Ishikawa (cell line): ENCODE measurements at regions not wholly inside any gene's neighbourhood (a gene's known extent, or its start where the extent isn't known, plus 50 kb on each side); places are given as distances from the start of the nearest gene placed in this dataset.

Experiments used
- CEBPB ChIP-seq: IDR thresholded peaks from 2 replicates; pipeline ENCODE4 v1.6.1; 2012
- CREB1 ChIP-seq: IDR thresholded peaks from 2 replicates; pipeline ENCODE4 v1.6.1; 2012; ENCODE audit warnings: low read depth
- EGR1 ChIP-seq: IDR thresholded peaks from 2 replicates; pipeline ENCODE4 v1.6.1; 2012
- EP300 ChIP-seq: IDR thresholded peaks from 2 replicates; pipeline ENCODE4 v1.6.1; 2012; ENCODE audit warnings: borderline replicate concordance
- FOXM1 ChIP-seq: IDR thresholded peaks from 2 replicates; pipeline ENCODE4 v1.6.1; 2012; ENCODE audit warnings: low read depth, borderline replicate concordance
- MAX ChIP-seq: IDR thresholded peaks from 2 replicates; pipeline ENCODE4 v1.6.1; 2012
- NFIC ChIP-seq: IDR thresholded peaks from 2 replicates; pipeline ENCODE4 v1.6.1; 2012
- RAD21 ChIP-seq: IDR thresholded peaks from 2 replicates; pipeline ENCODE4 v1.6.1; 2012; ENCODE audit warnings: low read depth
- REST ChIP-seq: IDR thresholded peaks from 2 replicates; pipeline ENCODE4 v1.6.1; 2012; ENCODE audit warnings: low read depth, mild to moderate bottlenecking
- TAF1 ChIP-seq: IDR thresholded peaks from 2 replicates; pipeline ENCODE4 v1.6.1; 2012; ENCODE audit warnings: low read depth, mild to moderate bottlenecking
- TCF12 ChIP-seq: IDR thresholded peaks from 2 replicates; pipeline ENCODE4 v1.6.1; 2012; ENCODE audit warnings: low read depth
- TEAD4 ChIP-seq: IDR thresholded peaks from 2 replicates; pipeline ENCODE4 v1.6.1; 2012
- USF1 ChIP-seq: IDR thresholded peaks from 2 replicates; pipeline ENCODE4 v1.6.1; 2012
- YY1 ChIP-seq: IDR thresholded peaks from 2 replicates; pipeline ENCODE4 v1.6.1; 2012; ENCODE audit warnings: low read depth
- ZBTB7A ChIP-seq: IDR thresholded peaks from 2 replicates; pipeline ENCODE4 v1.6.1; 2012; ENCODE audit warnings: low read depth

- TF ChIP-seq USF1 (no peak), YY1 (no peak)
Observed at GRCh38 chr5:89948977-89949376, 460.6 kb downstream of the CETN3 start.

GRCh38 chr5:89946916-89947315 is 462.6 kb downstream of the CETN3 start:
- no peak for TF ChIP-seq TEAD4
- no peak for TF ChIP-seq REST
- no peak for TF ChIP-seq NFIC
- no peak for TF ChIP-seq EGR1

- TF ChIP-seq ZBTB7A: no peak
- TF ChIP-seq REST: no peak
- TF ChIP-seq RAD21: no peak
- TF ChIP-seq EGR1: no peak
- TF ChIP-seq EP300: no peak
- TF ChIP-seq YY1: no peak
- TF ChIP-seq NFIC: no peak
- TF ChIP-seq MAX: no peak
- TF ChIP-seq TEAD4: no peak
- TF ChIP-seq CREB1: no peak
- no peak for TF ChIP-seq FOXM1
- TF ChIP-seq CEBPB: no peak
- no peak for TF ChIP-seq USF1
- no peak for TF ChIP-seq TCF12
Observed at GRCh38 chr5:89946508-89946907, 463.0 kb downstream of the CETN3 start.

- TF ChIP-seq EP300 (no peak), ZBTB7A (no peak), NFIC (no peak), FOXM1 (no peak), TEAD4 (no peak), TAF1 (no peak), CEBPB (no peak), TCF12 (no peak), YY1 (no peak), RAD21 (no peak), MAX (no peak), REST (no peak), EGR1 (no peak), USF1 (no peak)
Observed at GRCh38 chr5:89942171-89942570, 467.4 kb downstream of the CETN3 start.

GRCh38 chr5:89936576-89936975 is 473.0 kb downstream of the CETN3 start:
- TF ChIP-seq TCF12 (no peak), NFIC (no peak), YY1 (no peak), CEBPB (no peak)
